ENCODE measurements at regions not wholly inside any gene's neighbourhood (a gene's known extent, or its start where the extent isn't known, plus 50 kb on each side); places are given as distances from the start of the nearest gene placed in this dataset.

- ChIA-PET CTCF (no interaction called here), POLR2A (no interaction called here)
- DNase-seq (ENCODE audit: extremely low spot score): no peak
Measured at GRCh38 chr1:219443763-219444162, 169.1 kb downstream of the ZC3H11B start.

DNA sequence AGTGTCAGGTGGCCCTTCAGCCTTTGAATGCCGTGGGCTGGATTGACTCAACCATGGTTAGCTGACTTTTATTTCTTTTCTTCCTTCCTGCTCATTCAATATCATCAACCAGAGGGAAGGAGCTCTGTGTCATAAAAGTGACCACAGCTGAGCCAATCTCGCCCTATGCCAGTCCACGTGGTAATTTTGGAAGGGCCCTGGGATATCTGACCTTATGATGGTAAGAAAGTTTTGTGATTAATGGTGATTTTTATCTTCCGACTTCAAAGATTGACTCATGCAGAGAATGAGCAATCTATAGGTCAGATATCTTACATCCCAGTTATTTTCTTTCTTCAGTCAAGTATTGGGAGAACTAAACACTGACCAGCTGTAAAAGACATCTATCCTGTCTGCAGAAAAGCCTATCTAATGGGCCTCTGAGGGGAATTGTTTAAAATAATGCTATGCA, 170.3 kb downstream of the ZC3H11B start:
- DNase-seq (ENCODE audit: extremely low spot score): no peak
- CTCF ChIA-PET: no interaction called here
- TF ChIP-seq NFRKB (IDR thresholded peaks at IDR 0.05) (no peak), FOXM1 (IDR thresholded peaks at IDR 0.05; ENCODE audit: borderline replicate concordance) (no peak), SP1 (IDR thresholded peaks at IDR 0.05) (no peak), CTBP1 (IDR thresholded peaks at IDR 0.05; ENCODE audit: borderline replicate concordance) (no peak), LEF1 (IDR thresholded peaks at IDR 0.05; ENCODE audit: borderline replicate concordance) (no peak)
- POLR2A ChIA-PET: no interaction called here

More at GRCh38 chr1:219443763-219444162, 169.1 kb downstream of the ZC3H11B start:
- no peak for TF ChIP-seq BHLHE40 (IDR thresholded peaks at IDR 0.05; ENCODE audit: borderline replicate concordance)
- no peak for TF ChIP-seq SP1 (IDR thresholded peaks at IDR 0.05)
- TF ChIP-seq ELF4 (IDR thresholded peaks at IDR 0.05): no peak
- no peak for TF ChIP-seq ARNT (IDR thresholded peaks at IDR 0.05)
- TF ChIP-seq L3MBTL2 (conservative IDR thresholded peaks at IDR 0.05): no peak
- no peak for TF ChIP-seq NFRKB (IDR thresholded peaks at IDR 0.05)
- TF ChIP-seq FOXM1 (IDR thresholded peaks at IDR 0.05; ENCODE audit: borderline replicate concordance): no peak
- no peak for TF ChIP-seq PKNOX1 (IDR thresholded peaks at IDR 0.05)
- no peak for TF ChIP-seq FOXA1 (IDR thresholded peaks at IDR 0.05)
- no peak for TF ChIP-seq LEF1 (IDR thresholded peaks at IDR 0.05; ENCODE audit: borderline replicate concordance)
- TF ChIP-seq ZNF384 (IDR thresholded peaks at IDR 0.05): no peak
- no peak for TF ChIP-seq FOXK2 (IDR thresholded peaks at IDR 0.05)
- no peak for TF ChIP-seq TARDBP (IDR thresholded peaks at IDR 0.05)
- no peak for TF ChIP-seq SUZ12 (IDR thresholded peaks at IDR 0.05)
- TF ChIP-seq CTBP1 (IDR thresholded peaks at IDR 0.05; ENCODE audit: borderline replicate concordance): no peak
- TF ChIP-seq HDGF (IDR thresholded peaks at IDR 0.05; ENCODE audit: borderline replicate concordance): no peak

DNA sequence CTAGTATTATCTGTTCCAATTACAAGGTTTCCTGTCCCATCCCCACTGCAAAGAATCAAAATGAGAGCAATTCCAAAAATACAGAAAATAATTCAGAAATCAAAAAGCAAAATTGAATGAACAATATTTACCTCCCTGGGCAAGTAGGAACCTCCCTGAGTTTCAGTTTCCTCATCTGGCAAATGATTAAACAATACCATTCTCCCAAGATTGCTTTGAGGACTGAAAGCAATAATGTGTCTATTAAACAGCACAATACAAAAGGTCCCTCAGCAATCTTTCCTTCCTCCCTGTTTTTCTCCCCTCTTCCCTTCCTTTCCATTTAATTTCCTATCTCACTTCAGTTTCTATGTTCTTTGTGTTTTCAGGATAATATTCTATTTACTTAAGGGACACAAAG, 171.0 kb downstream of the ZC3H11B start:
- POLR2A ChIA-PET: no interaction called here
- DNase-seq (ENCODE audit: extremely low spot score): no peak
- CTCF ChIA-PET: no interaction called here
- TF ChIP-seq FOXM1 (IDR thresholded peaks at IDR 0.05; ENCODE audit: borderline replicate concordance): no peak
- no peak for TF ChIP-seq SP1 (IDR thresholded peaks at IDR 0.05)
- no peak for TF ChIP-seq PKNOX1 (IDR thresholded peaks at IDR 0.05)
- TF ChIP-seq ARNT (IDR thresholded peaks at IDR 0.05): no peak
- TF ChIP-seq SUZ12 (IDR thresholded peaks at IDR 0.05): no peak
- no peak for TF ChIP-seq L3MBTL2 (conservative IDR thresholded peaks at IDR 0.05)
- TF ChIP-seq CTBP1 (IDR thresholded peaks at IDR 0.05; ENCODE audit: borderline replicate concordance): no peak
- TF ChIP-seq FOXK2 (IDR thresholded peaks at IDR 0.05): no peak
- TF ChIP-seq ZNF384 (IDR thresholded peaks at IDR 0.05): no peak
- TF ChIP-seq ELF4 (IDR thresholded peaks at IDR 0.05): no peak
- no peak for TF ChIP-seq HDGF (IDR thresholded peaks at IDR 0.05; ENCODE audit: borderline replicate concordance)
- TF ChIP-seq NFRKB (IDR thresholded peaks at IDR 0.05): no peak
- TF ChIP-seq LEF1 (IDR thresholded peaks at IDR 0.05; ENCODE audit: borderline replicate concordance): no peak

DNA sequence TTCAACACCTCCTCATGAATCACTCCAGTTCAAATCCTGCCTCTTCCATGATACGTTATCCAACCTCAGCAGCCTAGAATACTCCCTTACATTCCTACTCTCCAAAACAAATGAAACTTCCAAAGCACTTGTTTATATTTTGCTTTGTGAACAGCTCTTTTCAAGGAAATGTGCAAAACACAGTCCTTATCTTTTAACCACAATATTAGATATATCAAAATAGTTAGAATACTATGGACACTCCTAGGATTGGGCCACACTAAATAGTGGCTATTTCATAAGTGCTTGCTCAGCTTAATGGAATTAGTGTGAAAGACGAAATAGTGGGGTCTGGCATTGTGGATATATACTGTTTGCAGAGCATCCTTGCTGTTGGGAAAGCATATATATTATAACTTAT, 173.5 kb downstream of the ZC3H11B start:
- TF ChIP-seq FOXK2 (IDR thresholded peaks at IDR 0.05): no peak
- no peak for DNase-seq (ENCODE audit: extremely low spot score)
- ChIA-PET CTCF (no interaction called here), POLR2A (no interaction called here)

DNA sequence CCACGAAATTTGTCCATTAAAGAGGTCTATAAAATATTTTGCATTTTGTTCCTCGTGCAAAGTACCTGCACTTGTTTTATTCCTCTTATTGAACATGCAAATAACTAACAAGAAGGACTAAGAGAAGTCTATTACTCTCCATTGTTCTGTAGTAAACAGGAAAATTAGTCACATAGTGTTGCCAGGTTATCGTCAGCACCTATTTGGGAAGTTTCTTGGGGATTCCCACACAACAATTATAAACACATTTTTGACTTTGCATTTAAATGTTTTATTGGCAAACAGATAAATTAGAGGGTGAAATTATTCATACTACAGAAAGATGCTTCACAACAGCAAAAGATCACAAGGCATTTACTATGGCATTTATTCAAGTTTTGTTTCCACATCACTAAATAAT, 174.5 kb downstream of the ZC3H11B start:
- no peak for DNase-seq (ENCODE audit: extremely low spot score)
- ChIA-PET CTCF (no interaction called here), POLR2A (no interaction called here)
- TF ChIP-seq ZNF384 (IDR thresholded peaks at IDR 0.05) (no peak), CTBP1 (IDR thresholded peaks at IDR 0.05; ENCODE audit: borderline replicate concordance) (no peak), FOXA1 (IDR thresholded peaks at IDR 0.05) (no peak), FOXK2 (IDR thresholded peaks at IDR 0.05) (no peak), L3MBTL2 (conservative IDR thresholded peaks at IDR 0.05) (no peak), ELF4 (IDR thresholded peaks at IDR 0.05) (no peak), ARNT (IDR thresholded peaks at IDR 0.05) (no peak), SP1 (IDR thresholded peaks at IDR 0.05) (no peak), TARDBP (IDR thresholded peaks at IDR 0.05) (no peak), HDGF (IDR thresholded peaks at IDR 0.05; ENCODE audit: borderline replicate concordance) (no peak), SUZ12 (IDR thresholded peaks at IDR 0.05) (no peak)

DNA sequence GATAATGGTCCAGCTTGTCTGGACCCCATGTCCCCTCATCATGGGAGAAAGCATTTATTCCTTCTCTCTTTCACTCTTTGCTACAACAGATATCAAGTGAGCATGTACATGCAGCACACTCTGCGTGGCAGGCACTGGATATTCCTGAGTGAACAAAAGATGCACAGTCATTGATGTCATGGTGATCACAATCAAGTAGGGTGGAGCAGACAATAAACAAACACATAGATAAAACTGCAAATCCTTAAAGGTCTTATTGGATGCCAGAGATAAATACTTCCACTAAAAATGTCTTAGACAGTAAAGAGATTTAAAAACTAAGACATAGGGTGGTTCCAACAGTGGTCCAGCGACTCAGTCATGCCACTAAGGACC, 178.0 kb downstream of the ZC3H11B start:
- ChIA-PET CTCF (no interaction called here), POLR2A (no interaction called here)
- no peak for DNase-seq (ENCODE audit: extremely low spot score)
- no peak for TF ChIP-seq ARNT (IDR thresholded peaks at IDR 0.05)
- no peak for TF ChIP-seq NFRKB (IDR thresholded peaks at IDR 0.05)
- no peak for TF ChIP-seq FOXA1 (IDR thresholded peaks at IDR 0.05)
- TF ChIP-seq HDGF (IDR thresholded peaks at IDR 0.05; ENCODE audit: borderline replicate concordance): no peak
- no peak for TF ChIP-seq SP1 (IDR thresholded peaks at IDR 0.05)
- TF ChIP-seq PKNOX1 (IDR thresholded peaks at IDR 0.05): no peak
- TF ChIP-seq TARDBP (IDR thresholded peaks at IDR 0.05): no peak
- no peak for TF ChIP-seq ZNF384 (IDR thresholded peaks at IDR 0.05)
- no peak for TF ChIP-seq FOXK2 (IDR thresholded peaks at IDR 0.05)
- no peak for TF ChIP-seq L3MBTL2 (conservative IDR thresholded peaks at IDR 0.05)

GRCh38 chr1:219434285-219434922, 178.5 kb downstream of the ZC3H11B start:
- ChIA-PET POLR2A (no interaction called here), CTCF (no interaction called here)
- no peak for DNase-seq (ENCODE audit: extremely low spot score)
- TF ChIP-seq CTBP1 (IDR thresholded peaks at IDR 0.05; ENCODE audit: borderline replicate concordance) (no peak), LEF1 (IDR thresholded peaks at IDR 0.05; ENCODE audit: borderline replicate concordance) (no peak), FOXK2 (IDR thresholded peaks at IDR 0.05) (no peak), SUZ12 (IDR thresholded peaks at IDR 0.05) (no peak), SP1 (IDR thresholded peaks at IDR 0.05) (no peak), BHLHE40 (IDR thresholded peaks at IDR 0.05; ENCODE audit: borderline replicate concordance) (no peak), ARNT (IDR thresholded peaks at IDR 0.05) (no peak), L3MBTL2 (conservative IDR thresholded peaks at IDR 0.05) (no peak), HDGF (IDR thresholded peaks at IDR 0.05; ENCODE audit: borderline replicate concordance) (no peak)

Measured in HEK293T (cell line).